Adrenal gland (tissue), 5 donors: ENCODE measurements at regions not wholly inside any gene's neighbourhood (a gene's known extent, or its start where the extent isn't known, plus 50 kb on each side); places are given as distances from the start of the nearest gene placed in this dataset.

Experiments
- POLR2A ChIP-seq, 2 donors: fragments of 450-650 bp; IDR thresholded peaks; one replicate each; pipeline ENCODE4 v1.6.1; 2017; ENCODE audit warnings: antibody characterized with exemption in 2 of 2, mild to moderate bottlenecking in 2 of 2, moderate library complexity in 1 of 2
- TF ChIP-seq, protein P1 (sequence below), 6 experiments: fragments of 450-650 bp in 4 of 6; fragments of 200-600 bp in 2 of 6; sonication (generic) in 1 of 6; IDR thresholded peaks; 1 replicate in 5 of 6; 2 replicates in 1 of 6; pipeline versions ENCODE4 v1.5.1 to v1.8.0; 2016 to 2021; ENCODE audit warnings: antibody characterized with exemption in 6 of 6, mild to moderate bottlenecking in 2 of 6, moderate library complexity in 1 of 6
- donor health status: DM: no; HTN: no; CAD: no.

DNA sequence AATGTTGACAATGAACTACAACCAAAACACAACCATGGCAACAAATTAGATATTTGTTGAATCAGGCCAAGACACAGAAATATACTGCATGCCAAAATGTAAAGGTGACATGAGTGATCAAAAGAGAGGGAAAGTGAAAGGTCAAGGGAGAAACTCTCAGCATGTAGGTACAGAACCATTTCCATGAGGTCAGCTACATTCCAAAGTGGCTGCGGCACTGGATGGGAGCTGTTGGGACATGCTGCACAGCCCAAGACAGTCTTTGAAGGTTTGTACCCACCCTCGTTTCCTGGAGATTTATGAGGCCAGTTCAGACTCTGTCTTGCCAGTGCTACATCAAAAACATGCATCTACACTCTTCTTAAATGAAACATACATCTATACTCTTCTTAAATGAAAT is 579.9 kb downstream of the BMP2 start:
- TF ChIP-seq, protein P1, sequence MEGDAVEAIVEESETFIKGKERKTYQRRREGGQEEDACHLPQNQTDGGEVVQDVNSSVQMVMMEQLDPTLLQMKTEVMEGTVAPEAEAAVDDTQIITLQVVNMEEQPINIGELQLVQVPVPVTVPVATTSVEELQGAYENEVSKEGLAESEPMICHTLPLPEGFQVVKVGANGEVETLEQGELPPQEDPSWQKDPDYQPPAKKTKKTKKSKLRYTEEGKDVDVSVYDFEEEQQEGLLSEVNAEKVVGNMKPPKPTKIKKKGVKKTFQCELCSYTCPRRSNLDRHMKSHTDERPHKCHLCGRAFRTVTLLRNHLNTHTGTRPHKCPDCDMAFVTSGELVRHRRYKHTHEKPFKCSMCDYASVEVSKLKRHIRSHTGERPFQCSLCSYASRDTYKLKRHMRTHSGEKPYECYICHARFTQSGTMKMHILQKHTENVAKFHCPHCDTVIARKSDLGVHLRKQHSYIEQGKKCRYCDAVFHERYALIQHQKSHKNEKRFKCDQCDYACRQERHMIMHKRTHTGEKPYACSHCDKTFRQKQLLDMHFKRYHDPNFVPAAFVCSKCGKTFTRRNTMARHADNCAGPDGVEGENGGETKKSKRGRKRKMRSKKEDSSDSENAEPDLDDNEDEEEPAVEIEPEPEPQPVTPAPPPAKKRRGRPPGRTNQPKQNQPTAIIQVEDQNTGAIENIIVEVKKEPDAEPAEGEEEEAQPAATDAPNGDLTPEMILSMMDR (IDR thresholded peaks at IDR 0.05): no peak
- no peak for TF ChIP-seq POLR2A (IDR thresholded peaks at IDR 0.05)
